ENCODE measurements at regions not wholly inside any gene's neighbourhood (a gene's known extent, or its start where the extent isn't known, plus 50 kb on each side); places are given as distances from the start of the nearest gene placed in this dataset.
"Not testable (repeated sequence)": the region's sequence is repeated elsewhere in the genome, so short reads cannot be mapped to it uniquely, and the experiment has no call there.

DNA sequence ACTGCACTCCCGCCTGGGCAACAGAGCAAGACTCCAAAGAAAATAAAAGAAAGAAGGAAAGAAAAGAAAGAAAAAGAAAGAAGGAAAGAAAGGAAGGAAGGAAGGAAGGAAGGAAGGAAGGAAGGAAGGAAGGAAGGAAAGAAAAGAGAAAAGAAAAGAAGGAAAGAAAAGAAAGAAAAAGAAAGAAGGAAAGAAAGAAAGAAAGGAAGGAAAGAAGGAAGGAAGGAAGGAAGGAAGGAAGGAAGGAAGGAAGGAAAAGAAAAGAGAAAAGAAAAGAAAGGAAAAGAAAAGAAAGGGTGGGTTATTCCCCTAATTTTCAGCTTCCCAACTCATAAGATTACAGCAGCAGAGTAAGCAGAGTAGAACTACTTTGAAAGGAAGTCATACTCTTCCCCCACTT is 64.4 kb downstream of the TMEM200C start:
- not testable (repeated sequence) for DNase-seq

- DNase-seq: no peak
Measured at GRCh38 chr18:5828913-5829312, 66.4 kb downstream of the TMEM200C start.

DNA sequence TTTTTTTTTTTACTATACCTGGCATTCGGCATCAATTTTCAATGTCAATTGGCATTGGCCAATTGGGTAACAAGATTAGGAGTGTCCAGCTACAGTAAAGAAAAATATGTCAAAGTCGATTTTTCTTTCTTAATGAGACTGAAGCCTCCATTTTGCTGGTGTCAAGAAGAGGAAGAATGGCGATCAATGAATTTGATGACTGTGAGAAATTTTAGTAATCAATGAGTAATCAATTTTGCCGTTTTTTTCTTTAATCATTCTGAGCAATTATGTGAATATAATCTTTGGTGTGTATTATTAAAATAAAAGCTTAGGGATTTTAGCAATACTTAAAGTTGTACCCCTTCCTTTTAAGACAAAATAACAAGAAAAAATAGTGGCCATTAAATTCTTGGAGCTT is 69.7 kb downstream of the TMEM200C start:
- DNase-seq: no peak

GRCh38 chr18:5824370-5824984 is 70.8 kb downstream of the TMEM200C start:
- DNase-seq: no peak

- DNase-seq: no peak
Measured at GRCh38 chr18:5817816-5818215, 77.5 kb downstream of the TMEM200C start.

- DNase-seq: no peak
Measured at GRCh38 chr18:5806860-5807259, 88.5 kb downstream of the TMEM200C start.

- DNase-seq: no peak
Measured at GRCh38 chr18:5787936-5788335, 107.4 kb downstream of the TMEM200C start.

- no peak for DNase-seq
Measured at GRCh38 chr18:5779922-5780321, 115.4 kb downstream of the TMEM200C start.

GRCh38 chr18:5772306-5773105 is 122.8 kb downstream of the TMEM200C start:
- no peak for DNase-seq

- no peak for DNase-seq
Measured at GRCh38 chr18:5771343-5771742, 124.0 kb downstream of the TMEM200C start.

- no peak for DNase-seq
Measured at GRCh38 chr18:5770176-5770575, 125.1 kb downstream of the TMEM200C start.

- DNase-seq: no peak
Measured at GRCh38 chr18:5768454-5768853, 126.9 kb downstream of the TMEM200C start.

GRCh38 chr18:5759194-5759593 is 136.1 kb downstream of the TMEM200C start:
- DNase-seq: no peak

- DNase-seq: no peak
Measured at GRCh38 chr18:5756823-5757222, 138.5 kb downstream of the TMEM200C start.

- no peak for DNase-seq
Measured at GRCh38 chr18:5747678-5748077, 147.6 kb downstream of the TMEM200C start.

- DNase-seq: no peak
Measured at GRCh38 chr18:5746844-5747243, 148.5 kb downstream of the TMEM200C start.

- DNase-seq: no peak
Measured at GRCh38 chr18:5744659-5745058, 150.7 kb downstream of the TMEM200C start.

DNA sequence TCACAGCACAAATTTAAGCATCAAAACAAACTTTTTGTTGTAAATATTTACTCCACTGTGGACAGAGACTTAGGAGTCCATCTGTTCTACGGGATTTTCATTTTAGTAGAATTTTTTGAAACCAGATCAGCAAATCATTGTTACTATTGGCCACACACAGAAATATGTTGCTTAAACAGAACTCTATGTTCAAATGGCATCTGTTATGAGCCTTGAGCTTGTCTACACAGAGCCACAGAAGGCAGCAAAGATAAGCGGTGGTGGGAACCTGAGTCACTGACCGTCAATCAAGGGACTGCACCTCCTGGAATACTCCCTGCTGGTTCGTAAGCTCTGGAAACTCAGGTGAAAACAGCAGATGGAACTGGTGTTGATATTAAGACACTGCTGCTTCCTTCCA is 156.8 kb downstream of the TMEM200C start:
- DNase-seq: no peak

DNA sequence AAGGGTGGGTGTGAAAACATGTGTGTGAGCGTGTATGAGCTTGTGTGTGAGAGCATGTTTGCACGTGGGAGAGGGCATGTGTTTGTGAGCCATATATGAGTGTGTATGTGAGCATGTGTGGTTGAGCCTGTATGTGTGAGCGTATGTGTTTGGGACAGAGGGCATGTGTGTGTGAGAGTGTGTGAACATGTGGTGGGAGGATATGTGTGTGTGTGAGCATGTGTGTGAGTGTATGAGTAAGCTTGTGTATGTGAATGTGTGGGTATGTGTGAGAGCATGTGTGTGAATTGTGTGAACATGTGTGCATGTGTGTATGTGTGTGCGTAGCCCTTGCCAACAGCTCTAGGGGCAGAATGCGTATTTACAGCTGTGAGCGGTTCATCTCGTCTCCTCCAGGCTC is 163.0 kb downstream of the TMEM200C start:
- no peak for DNase-seq

DNA sequence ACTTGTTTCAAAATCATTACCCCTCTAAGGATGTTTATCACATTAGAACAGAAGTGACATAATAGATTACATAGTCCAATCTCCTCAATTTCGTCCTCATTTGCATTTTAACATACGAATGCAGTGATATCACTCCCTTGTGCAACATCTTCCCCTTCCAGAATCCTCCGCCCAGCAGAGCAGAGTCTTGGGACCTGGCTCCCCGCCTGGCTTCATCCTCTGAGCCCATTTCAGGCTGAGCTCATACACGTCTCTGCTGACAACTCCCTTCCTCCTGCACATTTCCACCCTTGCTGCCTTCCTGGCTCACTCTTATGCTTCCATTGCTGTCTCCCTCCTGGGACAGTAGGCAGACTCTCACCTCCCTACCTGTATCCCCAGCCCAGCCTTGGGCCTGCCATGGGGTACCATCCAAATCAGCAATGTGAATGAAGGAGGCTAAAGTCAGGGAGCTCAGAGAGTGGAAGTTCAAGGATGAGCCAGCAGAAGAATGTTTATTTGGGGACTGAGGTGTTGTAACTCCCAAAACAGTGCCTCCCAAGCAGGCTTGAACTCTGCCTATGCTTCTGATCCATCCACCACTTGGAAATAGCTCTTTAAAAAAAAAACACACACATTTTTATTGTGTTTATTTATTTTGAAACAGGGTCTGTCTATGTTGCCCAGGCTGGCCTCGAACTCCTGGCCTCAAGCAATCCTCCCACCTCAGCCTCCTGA is 165.2 kb downstream of the TMEM200C start:
- no peak for DNase-seq

DNA sequence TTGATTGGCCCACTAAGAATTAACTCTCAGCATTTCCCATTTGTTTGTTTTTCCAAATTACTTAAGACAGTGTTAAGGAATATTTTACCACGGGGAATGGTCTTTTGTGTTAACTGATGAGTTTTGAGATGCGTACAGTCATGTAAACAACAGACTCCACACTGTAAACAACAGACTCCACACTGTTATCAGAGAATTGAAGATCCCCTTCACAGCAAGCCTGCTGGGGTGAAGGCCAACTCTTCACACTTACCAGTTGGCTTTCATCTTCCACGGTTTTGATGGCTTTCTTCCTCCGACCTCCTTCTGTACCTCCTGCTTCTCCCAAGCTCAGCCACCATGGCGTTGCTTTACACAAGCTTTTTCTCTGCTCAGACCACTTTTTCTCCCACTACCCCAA is 166.8 kb downstream of the TMEM200C start:
- no peak for DNase-seq

DNA sequence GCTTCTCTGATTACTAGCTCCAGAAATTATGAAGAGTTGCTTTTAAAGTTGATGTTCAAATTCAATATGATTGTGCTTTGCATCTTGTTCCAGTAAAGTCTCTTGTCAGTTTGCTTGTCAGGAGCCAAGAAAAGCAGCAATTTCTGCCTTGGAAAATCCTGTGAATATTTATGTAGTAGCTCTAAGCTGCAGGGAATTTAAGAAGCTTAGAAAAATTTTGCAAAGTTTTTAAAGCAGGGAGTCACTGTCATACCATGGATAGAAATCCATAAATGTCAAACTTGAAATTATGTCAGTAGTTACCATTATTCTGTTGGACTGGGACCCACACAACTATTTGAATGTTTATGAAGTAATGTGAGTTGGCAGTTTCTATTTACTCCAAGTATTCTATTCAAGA is 169.3 kb downstream of the TMEM200C start:
- DNase-seq: no peak

- DNase-seq: no peak
Measured at GRCh38 chr18:5721924-5722323, 173.4 kb downstream of the TMEM200C start.

GRCh38 chr18:5720132-5720531 is 175.2 kb downstream of the TMEM200C start:
- no peak for DNase-seq

Measured in activated T-cell treated with anti-CD3 and anti-CD28 coated beads, Interleukin-2, amount 50 U/mL, for 48 hours (primary cell).